HG03469 (cell line): ENCODE measurements at regions not wholly inside any gene's neighbourhood (a gene's known extent, or its start where the extent isn't known, plus 50 kb on each side); places are given as distances from the start of the nearest gene placed in this dataset.
A peak's percentile ranks its signal among the peaks of the same experiment; 100 is the strongest.

Experiments
- ATAC-seq: cut with Tn5 transposase; IDR thresholded peaks from one replicate; pipeline ENCODE4 v1.9.1; 2021; ENCODE audit warnings: mild to moderate bottlenecking, moderate library complexity, moderate number of reproducible peaks; ENCODE audit not compliant: unreplicated experiment

DNA sequence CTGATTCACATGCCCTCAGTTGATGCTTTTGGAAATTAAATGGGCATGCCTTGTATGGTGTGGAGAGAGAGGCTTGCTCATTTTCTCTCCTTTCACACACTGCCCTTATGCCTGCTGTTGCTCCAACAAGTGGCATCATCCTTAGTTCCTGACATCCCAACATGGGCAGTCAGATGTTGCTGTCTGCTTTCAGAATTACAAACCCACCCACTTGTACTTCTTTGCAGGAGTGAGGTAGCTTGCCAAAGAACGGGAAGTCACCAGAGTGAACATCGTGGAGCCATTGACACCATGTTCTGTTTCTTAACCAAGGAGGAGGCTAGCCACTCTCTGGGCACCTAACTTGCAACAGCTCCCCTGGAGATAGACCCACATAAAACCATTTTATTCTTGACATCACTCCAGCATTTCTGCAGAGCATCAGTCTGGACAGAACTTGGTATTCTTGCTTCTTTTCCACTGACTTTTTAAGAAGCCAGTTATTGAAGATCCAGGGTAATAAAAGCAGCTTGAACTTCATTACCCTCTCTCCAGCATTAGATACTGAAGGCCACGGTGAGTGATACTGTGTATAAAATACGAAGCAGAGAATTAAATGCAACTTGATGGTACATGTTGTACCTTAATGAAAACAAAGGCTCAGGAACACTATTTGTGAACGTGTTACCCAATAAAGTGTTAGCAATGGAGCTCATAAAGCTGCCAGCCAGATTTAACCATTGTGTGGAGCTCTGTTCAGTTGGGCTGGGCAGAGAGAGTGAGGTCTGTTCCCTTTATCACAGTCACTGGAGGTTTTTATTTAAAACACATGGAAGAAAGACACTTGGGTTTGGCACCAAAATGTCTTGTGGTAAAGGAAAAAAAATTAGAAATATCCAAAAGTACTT is 195.8 kb upstream of the HABP2 start:
- ATAC-seq, result no peak

DNA sequence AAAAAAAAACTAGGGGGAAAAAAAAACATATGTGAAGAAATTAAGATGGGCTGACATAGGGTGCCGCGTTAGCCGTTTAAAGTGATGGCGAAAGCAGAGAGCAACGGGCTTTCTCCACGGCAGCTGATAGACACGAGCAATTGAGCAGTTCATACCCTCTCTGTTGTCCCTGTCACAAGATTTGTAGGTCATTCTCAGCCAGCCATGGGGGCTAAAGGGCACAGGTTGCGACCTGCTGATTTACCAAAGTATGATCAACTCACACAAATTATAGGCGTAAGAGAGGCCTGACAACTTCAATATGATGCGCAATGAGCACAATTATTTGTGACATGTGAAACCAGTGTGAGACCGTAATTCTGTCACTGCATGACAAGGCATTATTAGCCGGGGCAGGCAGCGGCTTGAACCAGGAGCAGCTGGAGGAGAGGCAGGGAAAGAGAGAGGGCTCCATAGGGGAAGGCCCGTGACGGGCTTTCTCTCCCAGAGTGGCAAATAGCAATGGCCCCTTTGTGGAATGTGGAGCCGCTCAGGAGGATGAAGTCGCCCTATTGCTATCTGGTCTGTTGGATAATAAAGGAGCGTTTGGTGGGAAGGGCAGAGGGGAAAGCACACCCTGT is 195.1 kb upstream of the HABP2 start:
- ATAC-seq, result no peak

DNA sequence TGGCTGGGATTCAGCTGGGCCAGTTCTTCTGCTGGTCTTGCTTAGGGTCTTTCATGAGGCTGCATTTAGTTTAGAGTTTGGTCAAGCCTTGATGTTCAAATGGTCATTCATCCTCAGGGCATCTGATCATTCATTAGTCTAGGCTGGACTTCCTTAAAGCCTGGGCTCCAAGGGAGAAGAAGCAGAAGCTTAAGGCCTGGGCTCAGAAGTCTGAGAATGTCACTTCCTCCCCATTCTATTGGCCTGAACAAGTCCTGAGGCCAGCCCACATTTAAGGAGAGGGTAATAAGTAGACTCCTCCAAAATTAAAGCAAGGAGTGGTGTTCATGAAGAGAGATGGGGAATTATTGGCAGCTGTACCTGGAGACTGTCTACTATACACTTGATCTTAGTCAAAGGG is 193.2 kb upstream of the HABP2 start:
- no peak for ATAC-seq

DNA sequence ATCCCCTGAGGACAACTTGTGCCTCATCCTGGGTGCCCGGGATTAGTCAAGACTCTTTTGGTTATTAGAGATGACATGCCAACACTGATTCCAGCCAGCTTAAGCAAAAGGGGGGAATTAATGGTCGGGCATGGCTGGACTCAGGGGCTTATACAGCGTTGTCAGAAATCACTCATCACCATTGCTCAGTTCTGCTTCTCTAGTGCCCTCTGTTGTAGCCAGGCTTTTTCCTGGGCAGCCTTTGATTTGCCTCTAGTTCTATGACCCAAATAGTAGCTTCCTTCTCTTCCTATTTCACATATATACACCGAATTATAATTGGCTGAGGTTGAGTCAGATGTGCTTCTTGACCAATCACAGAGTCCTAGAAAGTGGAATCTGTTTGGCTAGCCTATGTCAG is 192.0 kb upstream of the HABP2 start:
- ATAC-seq, result no peak

DNA sequence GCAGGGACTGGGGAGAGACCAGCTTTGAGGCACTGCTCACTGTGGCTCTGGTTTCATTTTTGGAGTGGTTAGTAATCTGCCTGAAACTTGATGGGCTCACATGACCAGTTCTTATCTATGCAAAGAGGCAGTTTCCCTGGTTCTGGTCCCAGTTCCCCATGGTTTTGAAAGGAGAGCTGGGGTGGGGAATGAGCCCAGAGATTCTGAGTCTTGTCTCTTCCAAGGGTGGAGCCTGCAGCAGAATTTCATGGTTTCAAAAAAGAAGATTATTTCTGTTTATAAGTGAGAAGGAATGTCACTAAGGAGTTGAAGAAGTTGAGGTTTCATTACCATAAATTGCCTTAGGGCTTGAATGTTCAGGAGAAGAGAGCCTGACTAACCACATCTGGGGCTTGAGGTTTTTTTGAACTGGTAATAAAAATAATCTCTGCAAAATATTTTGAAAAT is 190.2 kb upstream of the HABP2 start:
- no peak for ATAC-seq

DNA sequence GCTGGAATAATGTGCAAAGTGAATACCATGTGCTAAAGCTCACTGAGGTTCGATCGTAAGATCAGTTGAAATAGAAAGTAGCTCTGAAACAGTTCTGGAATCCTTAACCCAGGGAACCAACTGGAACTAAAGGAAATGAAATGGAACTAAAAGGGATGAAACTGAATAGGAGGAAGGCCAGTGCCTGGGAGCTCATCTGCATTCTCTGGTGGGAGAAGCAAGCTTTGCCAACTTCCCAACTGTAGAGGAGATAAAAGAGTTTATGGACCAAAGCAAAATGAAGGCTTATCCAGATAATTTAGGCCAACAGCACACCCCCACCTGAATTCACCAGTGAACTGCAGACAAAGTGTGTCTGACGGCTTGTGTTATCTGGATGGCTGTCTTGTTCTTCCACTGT is 188.6 kb upstream of the HABP2 start:
- no peak for ATAC-seq

DNA sequence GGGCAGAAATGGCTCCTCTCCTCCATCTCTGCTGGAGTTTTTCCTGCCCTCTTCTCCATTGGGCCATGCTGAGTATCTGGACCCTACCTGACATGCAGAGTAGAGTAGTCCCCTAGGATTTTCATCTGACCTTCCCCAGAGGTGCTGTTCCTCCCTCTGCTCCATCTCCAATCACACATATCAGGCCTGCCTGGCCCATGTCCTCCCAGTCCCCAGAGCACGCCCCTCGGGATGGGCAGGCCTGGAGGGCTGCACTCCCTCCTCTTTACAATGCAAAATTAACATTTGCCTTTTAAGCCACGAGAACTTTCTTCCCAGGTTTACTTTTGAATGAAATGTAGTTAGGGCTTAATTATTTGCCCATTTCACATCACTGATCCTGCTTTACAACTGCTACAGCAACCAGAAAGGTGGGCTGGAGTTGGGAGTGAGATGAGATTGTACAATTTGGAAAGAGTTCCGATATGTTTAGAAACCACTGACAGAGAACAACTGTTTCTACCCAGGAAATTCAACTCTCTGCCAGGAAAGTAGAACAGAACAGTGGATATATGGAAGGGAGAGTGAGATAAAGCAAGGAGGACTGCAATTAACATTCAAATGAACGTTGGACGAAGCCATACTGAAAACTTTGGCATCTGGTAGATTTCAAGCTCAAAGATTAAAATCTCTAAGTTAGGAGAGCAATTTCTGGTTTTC is 184.0 kb upstream of the HABP2 start:
- ATAC-seq, result no peak

DNA sequence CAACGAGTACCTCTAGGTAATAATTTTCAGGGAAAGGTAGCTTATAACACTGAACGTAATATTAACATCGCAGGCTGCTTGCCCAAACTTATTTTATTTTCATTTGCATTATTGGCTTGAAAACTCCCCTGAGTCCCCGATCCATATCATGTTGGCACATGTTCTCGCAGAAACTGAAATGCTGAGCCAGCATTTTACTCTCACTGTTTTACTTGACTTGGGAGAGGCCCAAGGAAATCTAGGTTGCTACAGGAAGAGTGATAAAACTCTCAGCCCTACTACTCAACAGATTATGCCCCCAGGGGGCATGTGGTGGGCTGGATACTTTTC is 183.5 kb upstream of the HABP2 start:
- no peak for ATAC-seq

DNA sequence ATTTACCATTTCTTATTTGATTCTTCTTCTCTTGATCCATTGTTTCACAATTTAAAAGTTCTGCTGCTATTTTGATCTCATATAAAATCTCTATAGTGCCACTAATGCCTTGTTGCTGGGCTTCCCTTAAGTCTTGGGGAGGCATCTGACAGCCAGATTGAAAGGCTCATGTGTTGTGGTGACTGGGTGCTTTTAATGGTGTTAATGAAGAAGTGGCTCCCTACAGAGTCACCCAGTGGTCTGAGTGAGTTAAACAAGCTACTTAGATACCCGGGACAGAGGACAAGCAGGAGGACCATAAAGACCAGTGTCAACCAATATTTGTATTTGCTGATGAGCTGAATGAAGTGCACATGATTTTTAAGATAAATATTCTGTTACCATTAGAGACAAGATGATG is 176.4 kb upstream of the HABP2 start:
- ATAC-seq, result no peak

DNA sequence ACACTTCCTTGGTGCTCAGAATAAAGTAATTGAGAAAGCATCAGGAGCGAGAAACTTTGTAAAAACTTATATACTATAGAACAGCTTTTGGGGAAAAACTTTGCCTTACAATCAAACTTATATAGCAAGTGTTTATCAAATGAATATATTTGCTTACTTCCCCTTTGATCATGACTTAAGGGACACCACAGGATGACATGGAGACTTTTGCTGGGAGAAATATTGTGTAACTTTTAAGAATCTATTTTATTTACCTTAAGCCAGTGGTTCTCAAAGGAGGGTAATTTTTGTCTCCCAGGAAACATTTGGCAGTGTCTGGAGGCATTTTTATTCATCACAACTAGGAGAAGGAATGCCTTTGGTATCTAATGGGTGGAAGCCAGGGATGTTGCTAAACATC is 173.8 kb upstream of the HABP2 start:
- ATAC-seq, result no peak

DNA sequence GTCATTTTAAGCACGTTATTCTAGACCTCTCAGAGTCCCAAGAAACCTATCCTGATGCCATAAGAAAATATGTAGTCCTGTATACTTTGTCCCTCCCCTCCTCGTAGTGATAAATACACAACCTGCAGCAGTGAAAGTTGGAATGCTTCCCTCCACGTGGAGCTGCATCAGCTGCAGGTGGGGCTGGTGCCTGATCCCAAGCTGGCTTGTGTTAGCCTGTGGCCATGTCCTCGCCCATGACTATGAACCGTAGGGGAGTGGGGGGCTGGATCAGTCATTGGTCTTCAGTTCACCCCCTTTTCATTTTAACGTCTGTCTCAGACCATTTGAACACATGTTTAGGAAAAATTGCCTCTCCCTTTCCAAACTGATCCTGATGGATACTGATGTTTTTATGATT is 171.4 kb upstream of the HABP2 start:
- no peak for ATAC-seq

DNA sequence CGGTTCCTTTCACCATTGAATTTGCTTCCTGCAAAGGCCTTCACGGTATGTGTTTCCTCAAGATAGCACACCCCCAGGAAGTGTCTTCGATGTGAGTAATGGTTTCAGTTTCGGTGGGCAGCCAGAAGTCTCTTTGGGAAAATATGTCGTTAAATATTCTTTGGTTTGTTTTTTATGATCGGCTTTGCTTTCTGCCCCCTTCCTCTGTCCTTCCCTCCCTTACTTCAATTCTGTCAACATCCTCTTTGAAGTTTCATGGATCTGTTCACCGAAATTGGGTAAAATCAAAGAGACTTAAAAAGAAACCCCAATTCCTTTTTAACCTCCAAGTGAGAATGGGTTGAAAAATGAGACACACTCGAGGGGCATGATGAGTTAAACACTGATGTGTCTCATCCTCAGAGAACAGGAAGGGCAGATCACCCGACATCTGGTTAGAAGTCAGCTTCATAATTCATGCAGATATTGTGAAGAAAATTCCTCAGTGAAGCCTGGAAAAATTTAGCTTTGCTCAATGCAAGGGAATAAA is 170.8 kb upstream of the HABP2 start:
- no peak for ATAC-seq

DNA sequence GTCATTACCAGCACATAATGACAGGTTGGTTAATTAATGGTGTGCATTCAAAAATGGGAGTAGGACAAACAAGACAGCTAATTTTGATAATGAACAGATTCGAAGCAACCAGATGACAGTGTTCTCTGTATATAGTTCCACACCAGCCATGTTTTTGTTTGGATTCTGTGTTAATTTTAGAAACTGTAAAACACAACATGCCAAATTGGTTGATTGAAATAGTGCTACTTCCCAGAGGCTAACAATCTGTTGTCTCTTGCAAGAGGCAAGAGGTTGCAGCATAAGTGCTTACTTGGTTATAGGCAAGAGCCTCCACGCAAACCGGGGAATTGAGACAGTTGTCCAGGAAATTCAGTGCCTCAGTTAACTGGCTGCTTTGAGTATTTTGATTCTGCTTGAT is 170.2 kb upstream of the HABP2 start:
- no peak for ATAC-seq

DNA sequence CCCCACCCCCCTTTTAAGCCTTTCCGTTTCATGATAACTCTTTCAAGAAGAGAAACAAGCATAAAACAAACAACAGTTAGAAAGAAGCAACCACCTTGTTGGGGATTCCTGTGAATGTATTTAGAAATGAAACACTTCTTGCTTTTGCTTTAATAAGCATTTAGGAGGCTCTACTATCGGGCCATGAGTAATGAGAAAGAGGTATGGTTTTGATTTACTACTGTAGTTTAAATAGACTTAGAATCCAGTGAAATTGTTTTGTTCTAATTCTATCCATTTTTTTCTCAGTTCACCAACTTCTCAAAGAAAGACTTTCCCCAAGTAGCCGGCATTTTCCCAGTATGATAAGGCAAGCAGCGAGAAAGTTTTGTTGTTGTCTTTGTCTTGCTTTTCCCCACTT is 168.7 kb upstream of the HABP2 start:
- no peak for ATAC-seq

DNA sequence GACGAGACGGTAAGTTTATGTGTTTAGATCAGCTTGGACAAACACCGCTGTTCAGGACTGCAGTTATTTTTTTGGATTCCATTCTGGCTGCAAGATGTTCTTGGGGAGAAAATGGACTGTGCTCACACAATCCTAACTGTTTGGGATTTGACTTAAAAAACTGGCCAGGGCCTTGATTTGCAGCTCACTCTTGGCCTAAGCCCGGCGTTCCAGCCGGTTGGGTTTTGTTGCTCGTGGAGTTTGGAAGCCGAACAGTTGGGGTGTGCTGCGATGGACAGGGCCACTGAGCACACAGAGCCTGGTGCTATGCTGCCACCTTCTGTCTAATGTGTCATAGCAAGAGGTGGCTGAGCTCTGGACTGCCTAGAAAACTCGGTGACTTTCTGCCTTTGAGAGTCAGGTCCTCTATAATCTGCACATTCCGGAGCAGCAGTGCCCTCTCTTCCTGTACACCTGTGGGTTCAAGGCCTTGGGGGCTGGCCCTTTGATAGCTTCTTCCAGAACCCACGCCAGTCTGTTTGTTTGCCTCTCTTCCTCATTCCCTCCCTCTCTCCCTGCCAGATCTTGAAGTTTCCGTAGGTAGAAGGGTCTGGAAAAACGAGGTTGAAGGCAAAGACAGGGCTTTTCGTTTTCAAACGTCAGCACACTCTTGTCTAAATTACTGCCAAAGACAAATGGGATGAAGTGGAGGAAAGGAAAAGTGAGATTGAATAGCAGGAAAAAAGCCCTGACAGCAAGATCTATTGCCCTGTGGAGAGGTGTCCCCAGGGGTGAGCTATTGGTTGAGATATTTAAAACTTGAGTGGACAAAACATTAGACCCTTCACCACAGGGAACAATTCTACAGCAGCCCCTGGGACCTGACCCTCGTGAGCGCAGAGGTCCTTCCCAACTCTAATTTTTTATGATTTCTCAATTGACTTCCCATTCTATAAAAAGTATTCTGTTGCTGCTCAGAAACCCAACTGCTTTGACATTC is 167.5 kb upstream of the HABP2 start:
- ATAC-seq, result peak; percentile 88

DNA sequence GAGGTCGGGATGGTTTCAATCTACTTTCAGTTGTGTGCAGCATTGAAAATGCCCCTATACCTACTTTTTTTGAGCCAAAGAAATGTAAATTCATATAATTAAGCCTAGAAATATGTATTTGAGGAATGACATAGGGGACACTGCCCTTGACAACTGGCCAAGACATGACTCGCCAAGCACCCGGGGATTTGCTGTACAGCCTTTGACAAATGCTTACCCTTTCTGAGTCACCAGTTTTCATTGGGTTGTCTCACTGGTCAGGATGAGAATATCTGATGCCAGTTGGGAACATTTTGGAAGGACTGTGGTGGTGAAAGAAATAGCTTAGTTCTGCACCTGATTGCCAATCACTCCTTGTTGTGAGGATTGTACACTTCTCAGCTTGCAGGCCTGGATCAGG is 166.8 kb upstream of the HABP2 start:
- no peak for ATAC-seq

DNA sequence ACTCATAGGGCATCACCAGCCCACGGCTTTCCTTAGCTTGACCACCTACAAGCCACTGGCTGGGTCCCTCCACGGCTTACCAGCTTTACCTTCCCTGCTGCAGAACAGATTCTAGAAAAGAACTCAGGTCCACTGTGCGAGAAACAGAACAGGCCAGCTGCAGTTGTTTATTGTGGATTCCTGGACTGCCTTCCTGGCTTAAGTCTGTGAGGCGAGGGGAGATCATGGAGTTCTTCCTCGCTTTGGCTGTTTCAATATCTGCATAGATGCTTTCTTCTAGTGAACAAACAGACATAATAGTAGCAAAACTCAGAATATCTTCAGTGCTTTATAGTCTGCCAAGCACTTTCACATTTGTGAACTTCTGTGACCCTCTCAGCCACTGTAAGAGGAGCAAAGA is 162.9 kb upstream of the HABP2 start:
- ATAC-seq, result no peak

DNA sequence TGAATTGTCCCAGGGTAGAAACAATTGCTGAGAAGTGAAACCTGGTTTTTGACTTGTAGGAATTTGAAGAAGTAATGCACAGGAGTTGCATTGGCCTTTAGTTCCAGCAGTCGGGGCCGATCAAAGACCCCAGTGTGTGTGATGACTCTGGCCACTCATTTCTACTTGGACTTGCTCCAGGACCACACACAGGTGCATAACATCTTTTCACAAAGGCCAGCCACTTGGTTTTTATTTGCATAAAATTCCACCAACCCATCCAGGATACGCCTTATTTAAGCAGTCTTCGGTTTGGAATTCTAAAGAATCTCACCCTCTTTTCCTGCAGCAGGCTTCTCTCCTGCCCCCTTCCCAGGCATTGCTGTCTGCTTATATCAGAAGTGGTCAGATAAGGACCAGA is 162.0 kb upstream of the HABP2 start:
- no peak for ATAC-seq

DNA sequence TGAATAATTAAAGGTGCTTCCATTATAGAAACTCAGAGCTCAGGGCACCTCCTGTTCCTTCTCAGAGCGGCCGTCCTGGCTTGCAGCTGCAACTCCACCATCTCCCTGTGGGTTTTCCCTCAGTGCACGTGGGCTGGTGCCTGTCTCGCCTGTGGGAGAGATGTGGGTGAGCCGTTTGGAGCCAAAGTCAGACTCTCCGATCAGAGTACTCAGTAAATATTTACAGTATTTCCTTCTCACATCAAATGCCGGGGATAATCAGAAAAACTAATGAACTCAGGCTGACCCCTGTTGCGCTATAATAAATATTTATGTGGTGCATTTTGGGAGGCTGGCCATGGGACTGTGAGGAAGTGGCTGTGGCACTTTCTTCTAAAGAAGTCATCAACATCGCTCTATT is 155.8 kb upstream of the HABP2 start:
- ATAC-seq, result no peak

DNA sequence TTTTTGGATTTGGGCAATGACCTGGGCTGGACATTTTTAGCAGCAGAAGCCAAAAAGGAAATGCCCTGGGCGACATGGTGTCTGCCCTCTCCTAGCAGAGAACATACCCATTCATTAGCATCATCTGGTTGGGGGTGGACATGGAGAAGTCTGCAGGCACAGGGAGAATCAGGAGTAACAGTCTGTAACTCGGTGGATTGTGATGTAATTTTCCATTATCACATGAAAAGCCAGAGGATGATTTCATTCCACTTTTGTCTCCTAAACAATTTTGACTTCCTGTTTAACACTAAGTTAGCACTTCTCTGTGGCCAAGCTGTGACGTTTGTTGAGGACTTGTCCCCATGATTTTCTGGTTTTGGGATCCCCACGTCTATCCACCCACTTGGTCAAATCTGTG is 153.8 kb upstream of the HABP2 start:
- ATAC-seq, result no peak

DNA sequence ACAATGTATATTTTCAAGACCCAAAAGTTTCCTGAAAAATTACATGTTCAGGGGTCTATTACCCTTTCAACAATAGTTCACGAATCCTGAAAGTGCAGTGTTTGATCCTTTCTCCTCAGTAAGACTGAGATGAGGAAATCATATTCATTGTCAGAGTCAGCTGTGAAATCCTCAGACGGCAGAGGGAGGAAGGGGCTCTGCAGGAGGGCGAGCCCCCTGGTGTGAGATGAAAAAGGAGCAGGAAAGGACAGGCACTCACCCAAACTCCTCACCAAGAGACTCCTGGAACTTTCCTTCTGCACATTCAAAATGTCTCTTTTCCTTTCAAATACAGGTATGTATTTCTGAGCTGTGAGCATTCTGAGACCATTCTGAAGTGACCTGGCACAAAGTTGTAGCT is 150.3 kb upstream of the HABP2 start:
- no peak for ATAC-seq
